Cardiac muscle cell (in vitro differentiated cells and primary cell): ENCODE measurements at regions not wholly inside any gene's neighbourhood (a gene's known extent, or its start where the extent isn't known, plus 50 kb on each side); places are given as distances from the start of the nearest gene placed in this dataset.

ENCODE experiments used
- DNase-seq, 2 donors: peaks; one replicate each; pipeline versions ENCODE4 v3.0.0 to v3.0.0-alpha.2; 2010 to 2017; ENCODE audit warnings: low read depth in 1 of 2, low spot score in 1 of 2
- H3K27ac ChIP-seq: fragments of 200-600 bp; sonication (generic); 2 replicates; pipeline ENCODE4 v1.5.1; 2016
- H3K27me3 ChIP-seq: fragments of 200-600 bp; sonication (generic); 2 replicates; pipeline ENCODE4 v1.6.0; 2016; ENCODE audit warnings: control low read depth
- H3K36me3 ChIP-seq: fragments of 200-600 bp; sonication (generic); 2 replicates; pipeline ENCODE4 v1.5.1; 2016; ENCODE audit warnings: control low read depth
- H3K4me1 ChIP-seq: fragments of 200-600 bp; sonication (generic); 2 replicates; pipeline ENCODE4 v1.8.1; 2017; ENCODE audit warnings: low read depth, mild to moderate bottlenecking, mixed run types
- H3K4me3 ChIP-seq: fragments of 200-600 bp; sonication (generic); 2 replicates; pipeline ENCODE4 v1.5.1; 2016; ENCODE audit warnings: mild to moderate bottlenecking
- H3K9me3 ChIP-seq: fragments of 200-600 bp; sonication (generic); 2 replicates; pipeline ENCODE4 v1.5.1; 2017; ENCODE audit warnings: low read depth, mild to moderate bottlenecking, control low read depth
- CTCF ChIP-seq: IDR thresholded peaks from 2 replicates; pipeline ENCODE4 v1.5.1; 2012; ENCODE audit warnings: low read depth, mild to moderate bottlenecking, low read length

DNA sequence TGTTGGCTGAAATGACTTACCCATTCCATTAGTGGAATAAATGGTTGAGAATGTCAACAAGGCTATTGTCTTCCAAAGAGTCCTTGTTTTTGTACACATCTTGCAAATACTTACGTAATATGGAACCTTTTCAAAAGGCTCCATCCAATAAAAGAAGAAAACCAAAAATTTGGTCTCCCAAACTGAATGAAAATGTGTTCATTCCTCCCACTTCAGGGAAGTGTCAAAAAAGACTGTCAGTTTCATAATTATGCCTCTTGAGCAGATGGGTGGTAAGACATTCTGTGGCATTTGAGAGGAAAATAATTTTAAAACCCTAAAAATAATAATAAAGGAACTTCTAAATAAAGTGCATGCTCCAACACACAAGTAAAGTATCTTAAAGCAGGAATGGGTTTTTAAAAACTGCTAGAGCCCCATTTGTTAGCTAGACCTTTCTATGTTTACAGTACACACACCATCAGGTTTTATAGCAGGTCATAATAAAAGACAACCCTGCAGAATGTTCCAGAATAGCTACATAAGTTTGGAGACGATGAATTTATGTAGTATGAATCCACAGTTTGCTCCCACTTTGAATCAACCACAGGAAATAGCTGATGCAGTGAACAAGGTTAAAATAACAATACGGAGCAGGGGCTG, 843.7 kb downstream of the LRRTM4 start:
- no peak overlapping the region for H3K27ac ChIP-seq
- no peak overlapping the region for H3K4me3 ChIP-seq
- H3K36me3 ChIP-seq: no peaks in the 10 kb centered on the region
- no peak for DNase-seq
- TF ChIP-seq CTCF: no peak
- peaks cover 10% of the 10 kb centered on the region for H3K4me1 ChIP-seq
- no peaks in the 10 kb centered on the region for H3K9me3 ChIP-seq
- H3K27me3 ChIP-seq: no peaks in the 10 kb centered on the region

DNA sequence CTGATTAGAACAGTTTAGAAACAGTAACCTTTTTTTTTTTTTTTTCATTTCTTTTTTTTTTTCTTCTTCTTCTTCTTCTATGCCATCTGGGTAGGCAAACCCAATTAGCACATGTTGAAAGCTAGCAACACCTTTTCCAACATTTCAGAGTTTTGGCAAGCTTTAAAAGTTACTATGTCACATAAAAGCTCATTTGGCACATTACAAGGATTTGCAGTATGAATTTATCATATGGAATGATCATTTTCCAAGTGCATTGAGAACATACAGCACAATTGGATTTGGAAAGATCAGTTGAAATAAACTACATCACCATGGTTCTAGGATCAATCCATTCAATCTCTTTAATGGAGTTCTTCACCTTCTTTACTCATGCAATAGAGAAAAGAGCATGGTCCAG, 847.0 kb downstream of the LRRTM4 start:
- no peak for DNase-seq
- no peaks in the 10 kb centered on the region for H3K27me3 ChIP-seq
- H3K4me1 ChIP-seq: peaks cover 10% of the 10 kb centered on the region
- no peaks in the 10 kb centered on the region for H3K9me3 ChIP-seq
- no peak overlapping the region for H3K4me3 ChIP-seq
- H3K36me3 ChIP-seq: no peaks in the 10 kb centered on the region
- H3K27ac ChIP-seq: no peak overlapping the region
- no peak for TF ChIP-seq CTCF

DNA sequence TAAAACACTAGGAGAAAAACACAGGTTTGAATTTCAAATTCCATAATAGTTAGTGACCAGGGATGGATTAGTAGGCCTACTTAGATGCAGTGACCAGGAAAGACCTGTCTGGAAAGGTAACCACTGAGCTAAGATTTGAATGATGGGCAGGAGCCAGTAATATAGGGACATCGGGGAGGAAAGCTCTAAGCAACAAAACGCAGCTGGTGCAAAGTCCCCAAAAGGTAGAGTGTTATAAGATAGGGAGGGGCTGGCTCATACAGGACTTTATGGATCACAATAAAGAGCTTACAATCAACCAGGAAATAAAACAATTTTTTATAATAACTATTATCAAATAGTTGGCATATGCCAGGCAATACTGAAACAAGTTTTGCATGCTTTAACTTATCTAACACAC, 849.4 kb downstream of the LRRTM4 start:
- Histone ChIP-seq H3K4me1 (peaks cover 6% of the 10 kb centered on the region), H3K9me3 (no peaks in the 10 kb centered on the region), H3K36me3 (no peaks in the 10 kb centered on the region), H3K4me3 (no peak overlapping the region), H3K27me3 (no peaks in the 10 kb centered on the region), H3K27ac (no peak overlapping the region)
- no peak for DNase-seq
- TF ChIP-seq CTCF: no peak

DNA sequence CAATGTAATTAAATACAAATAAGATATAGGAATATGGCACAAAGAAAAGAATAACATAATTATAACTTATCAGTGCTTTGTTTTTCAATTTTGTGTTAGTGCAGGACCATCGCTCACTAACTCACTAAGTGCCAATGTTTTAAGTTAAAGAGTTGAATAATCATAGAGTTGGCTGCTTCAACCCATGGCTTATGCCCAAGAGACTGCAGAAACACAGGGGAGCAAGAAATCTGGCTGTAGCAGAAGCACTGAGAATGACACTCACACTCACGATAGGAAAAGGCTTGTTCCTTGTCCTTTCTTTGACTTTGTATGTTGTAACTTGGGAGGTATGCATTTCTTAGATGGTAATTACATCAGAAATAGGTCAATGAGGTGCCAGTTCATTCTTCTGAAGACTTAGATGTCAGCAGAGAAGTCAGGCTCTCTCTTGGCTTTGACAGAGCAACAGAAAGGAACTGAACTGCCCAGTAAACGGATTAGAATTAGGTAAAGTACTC, 852.2 kb downstream of the LRRTM4 start:
- no peak for TF ChIP-seq CTCF
- Histone ChIP-seq H3K27ac (no peak overlapping the region), H3K27me3 (no peaks in the 10 kb centered on the region), H3K9me3 (no peaks in the 10 kb centered on the region), H3K4me1 (peaks cover 6% of the 10 kb centered on the region), H3K36me3 (no peaks in the 10 kb centered on the region), H3K4me3 (no peak overlapping the region)
- DNase-seq: no peak

DNA sequence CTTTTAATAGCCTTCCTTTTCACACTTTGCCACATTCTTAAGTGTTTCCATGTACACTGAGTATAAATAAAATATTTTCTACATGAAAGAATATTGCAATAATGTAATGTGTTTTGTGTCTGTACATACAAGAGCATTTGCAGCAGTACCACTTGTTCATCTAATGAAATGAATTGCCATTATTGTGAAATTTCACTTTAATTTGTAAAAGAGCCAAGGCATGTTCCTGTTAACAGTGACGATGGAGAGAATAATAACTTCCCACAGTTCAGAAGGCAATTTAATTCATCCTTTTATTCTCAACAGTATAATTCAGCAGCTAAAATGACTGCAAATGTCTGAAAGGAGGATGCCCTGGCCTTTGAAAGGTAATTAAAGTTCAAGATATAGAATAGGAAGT, 853.9 kb downstream of the LRRTM4 start:
- H3K4me3 ChIP-seq: no peak overlapping the region
- H3K9me3 ChIP-seq: no peaks in the 10 kb centered on the region
- no peaks in the 10 kb centered on the region for H3K36me3 ChIP-seq
- no peak for DNase-seq
- TF ChIP-seq CTCF: no peak
- H3K27me3 ChIP-seq: no peaks in the 10 kb centered on the region
- peaks cover 6% of the 10 kb centered on the region for H3K4me1 ChIP-seq
- no peak overlapping the region for H3K27ac ChIP-seq
